Activated naive CD4-positive, alpha-beta T cell treated with anti-CD3 and anti-CD28 coated beads for 36 hours (primary cell): ENCODE measurements at regions not wholly inside any gene's neighbourhood (a gene's known extent, or its start where the extent isn't known, plus 50 kb on each side); places are given as distances from the start of the nearest gene placed in this dataset.
A peak's percentile ranks its signal among the peaks of the same experiment; 100 is the strongest.

Experiments
- CTCF ChIA-PET: fragments of 350-600 bp; sonication (Branson Sonifier 250); formaldehyde crosslinking; loops from one replicate; lab custom pipeline; 2021; ENCODE audit warnings: antibody characterized with exemption; lab: Charles Lee
- DNase-seq: peaks from one replicate; pipeline ENCODE4 v3.0.0-alpha.2; 2020
- H3K27ac Mint-ChIP-seq: one replicate; pipeline ENCODE4 v1.8.0; 2021; ENCODE audit warnings: mild to moderate bottlenecking, mixed read lengths
- H3K27me3 Mint-ChIP-seq: one replicate; pipeline ENCODE4 v1.8.0; 2021; ENCODE audit warnings: low read depth, mixed read lengths
- H3K36me3 Mint-ChIP-seq: one replicate; pipeline ENCODE4 v1.8.0; 2021; ENCODE audit warnings: low read depth, mixed read lengths
- H3K4me1 Mint-ChIP-seq: one replicate; pipeline ENCODE4 v1.8.0; 2021; ENCODE audit warnings: low read depth, mixed read lengths
- H3K4me3 Mint-ChIP-seq: one replicate; pipeline ENCODE4 v1.8.0; 2021; ENCODE audit warnings: mild to moderate bottlenecking, moderate library complexity, mixed read lengths
- H3K9me3 Mint-ChIP-seq: one replicate; pipeline ENCODE4 v1.8.0; 2021; ENCODE audit warnings: mixed read lengths
- intact Hi-C: fragments of 100-400 bp; cut with micrococcal nuclease; formaldehyde crosslinking; loops from one replicate; pipeline ENCODE4 v1.15.1; 2023

DNA sequence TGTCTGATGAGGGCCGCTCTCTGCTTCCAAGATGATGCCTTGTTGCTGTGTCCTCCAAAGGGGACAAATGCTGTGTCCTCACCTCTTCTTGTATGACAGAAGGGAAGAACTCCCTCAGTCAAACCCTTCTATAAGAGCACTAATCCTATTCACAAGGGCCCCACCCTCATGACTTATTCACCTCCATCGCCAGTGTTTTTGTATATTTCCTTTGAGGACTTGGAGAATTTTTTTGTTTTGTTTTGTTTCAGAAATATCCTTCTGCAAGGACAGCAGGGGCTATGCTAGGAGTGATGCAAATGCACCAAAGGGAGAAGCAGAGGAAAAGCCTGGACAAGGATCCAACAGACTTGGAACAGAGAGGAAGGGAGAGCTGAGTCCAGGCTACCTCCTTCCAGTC, 214.4 kb downstream of the TLE3 start:
- Mint-ChIP-seq H3K27me3 (no peaks in the 10 kb centered on the region), H3K4me1 (peaks cover 7% of the 10 kb centered on the region), H3K4me3 (no peak overlapping the region), H3K9me3 (peaks cover 2% of the 10 kb centered on the region), H3K27ac (no peak overlapping the region), H3K36me3 (no peaks in the 10 kb centered on the region)
- CTCF ChIA-PET: no interaction called here
- no peak for DNase-seq
- intact Hi-C loops: no loop called here

DNA sequence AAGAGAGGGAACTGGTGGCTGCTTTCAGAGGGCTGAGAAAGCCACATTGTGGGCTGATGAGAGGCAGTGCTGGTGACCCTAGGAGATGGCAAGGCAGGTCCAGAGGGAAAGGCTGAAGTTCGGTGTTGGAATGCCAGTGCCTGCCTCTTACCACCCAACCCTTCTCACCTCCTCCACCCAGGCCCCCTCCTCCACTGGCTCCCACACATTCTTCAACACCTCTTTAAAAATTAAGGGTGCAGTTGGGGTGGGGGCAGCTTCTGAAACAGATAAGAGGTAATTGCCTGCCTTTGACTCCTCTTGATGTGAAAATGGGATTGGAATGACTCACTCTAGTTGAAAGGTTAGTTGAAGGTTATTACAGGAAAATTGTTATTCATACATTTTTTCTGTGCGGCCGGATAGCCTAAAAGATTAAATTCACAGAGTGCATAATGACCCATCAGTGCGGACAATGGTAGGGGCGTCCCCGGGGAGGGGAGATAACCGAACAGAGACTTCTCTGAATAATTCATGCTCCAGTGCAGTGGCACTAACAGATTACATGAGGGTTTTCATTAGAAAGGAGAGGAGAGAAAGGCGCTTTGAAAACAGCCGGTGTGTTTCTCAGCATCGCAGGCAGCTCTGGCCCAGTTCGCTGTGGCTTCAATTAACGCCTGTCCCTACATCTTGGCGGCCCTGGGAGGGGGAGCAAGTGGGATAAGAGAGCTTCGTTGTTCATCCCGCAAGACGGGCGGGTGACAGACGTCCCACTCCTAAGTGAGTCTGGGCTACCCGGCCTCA, 212.4 kb downstream of the TLE3 start:
- Mint-ChIP-seq H3K36me3 (no peaks in the 10 kb centered on the region), H3K27me3 (no peaks in the 10 kb centered on the region), H3K4me3 (no peak overlapping the region), H3K4me1 (peaks cover 7% of the 10 kb centered on the region), H3K9me3 (peaks cover 2% of the 10 kb centered on the region), H3K27ac (no peak overlapping the region)
- CTCF ChIA-PET: interaction anchor here (0.6 to 0.8 kb wide), 2 partner anchors 310 to 409 kb away, joined by 3 read pairs; no protein-coding TSS in a partner anchor
- DNase-seq: peak; percentile 13
- intact Hi-C loops: no loop called here

DNA sequence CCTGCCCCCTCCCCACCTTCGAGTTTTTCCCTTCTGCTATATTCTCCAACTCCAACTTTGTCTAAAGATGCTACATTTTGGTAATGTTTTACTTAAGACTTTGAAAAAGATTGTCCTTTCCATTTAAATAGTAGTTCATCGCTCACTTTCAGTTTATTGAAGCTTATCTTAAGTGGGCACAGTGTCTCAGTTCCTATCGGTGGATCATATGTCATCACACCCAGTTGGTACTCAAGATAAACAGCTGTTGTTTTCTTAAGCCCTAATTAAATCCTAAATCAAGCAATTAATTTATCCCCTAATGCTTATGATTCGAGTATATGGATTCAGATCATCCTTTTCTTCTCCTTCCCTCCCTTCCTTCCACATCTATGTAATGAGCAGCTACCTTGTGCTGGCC, 210.7 kb downstream of the TLE3 start:
- no peak for DNase-seq
- H3K27me3 Mint-ChIP-seq: no peaks in the 10 kb centered on the region
- H3K4me3 Mint-ChIP-seq: no peak overlapping the region
- peaks cover 7% of the 10 kb centered on the region for H3K4me1 Mint-ChIP-seq
- H3K27ac Mint-ChIP-seq: no peak overlapping the region
- CTCF ChIA-PET: interaction anchor here (0.7 kb wide), 1 partner anchor 12 kb away, joined by 3 read pairs; no protein-coding TSS in a partner anchor
- peaks cover 4% of the 10 kb centered on the region for H3K9me3 Mint-ChIP-seq
- intact Hi-C loops: no loop called here
- no peaks in the 10 kb centered on the region for H3K36me3 Mint-ChIP-seq

DNA sequence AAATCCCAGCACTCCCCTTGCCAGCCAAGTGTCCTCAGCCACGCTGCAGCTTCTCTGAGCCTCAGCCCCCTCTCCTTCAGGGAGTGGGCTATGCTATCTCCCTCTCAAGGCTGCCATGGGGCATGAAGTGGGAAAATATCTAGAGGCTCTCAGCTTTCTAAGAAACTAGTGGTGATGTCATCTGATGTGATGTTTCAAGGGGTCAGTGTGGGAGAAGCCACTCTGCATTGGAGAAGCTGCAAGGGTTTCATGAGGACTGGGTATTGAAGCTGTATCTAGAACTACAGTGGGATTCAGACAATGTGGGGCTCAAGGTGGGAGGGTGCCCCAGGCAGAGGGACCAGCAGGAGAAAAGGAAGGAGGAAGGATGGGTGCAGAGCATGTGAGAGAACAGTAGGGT, 210.2 kb downstream of the TLE3 start:
- H3K27me3 Mint-ChIP-seq: no peaks in the 10 kb centered on the region
- H3K4me3 Mint-ChIP-seq: no peak overlapping the region
- H3K27ac Mint-ChIP-seq: no peak overlapping the region
- CTCF ChIA-PET: no interaction called here
- no peak for DNase-seq
- H3K36me3 Mint-ChIP-seq: no peaks in the 10 kb centered on the region
- peaks cover 7% of the 10 kb centered on the region for H3K4me1 Mint-ChIP-seq
- intact Hi-C loops: no loop called here
- peaks cover 4% of the 10 kb centered on the region for H3K9me3 Mint-ChIP-seq

DNA sequence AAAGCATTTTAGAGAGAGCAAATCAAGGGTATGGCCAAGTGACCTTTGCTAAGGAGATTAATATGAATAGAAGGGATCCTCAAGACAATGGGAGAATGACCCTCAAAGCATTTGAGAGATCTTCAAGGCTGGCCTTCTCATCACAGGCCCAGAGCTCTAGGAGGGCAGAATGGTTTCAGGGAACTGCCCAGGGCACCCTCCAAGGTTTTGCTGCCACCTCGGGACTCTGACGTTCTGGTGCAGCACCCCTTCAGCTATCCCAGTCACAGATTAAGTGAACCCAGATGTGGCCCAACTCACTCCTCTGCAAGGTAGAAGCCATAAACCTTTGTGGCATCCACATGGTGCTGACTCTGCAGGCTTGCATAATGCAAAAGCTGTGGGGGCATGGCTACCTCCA, 209.3 kb downstream of the TLE3 start:
- DNase-seq: no peak
- Mint-ChIP-seq H3K4me3 (no peak overlapping the region), H3K27ac (no peak overlapping the region), H3K9me3 (peaks cover 3% of the 10 kb centered on the region), H3K4me1 (peaks cover 7% of the 10 kb centered on the region), H3K36me3 (no peaks in the 10 kb centered on the region), H3K27me3 (no peaks in the 10 kb centered on the region)
- CTCF ChIA-PET: no interaction called here
- intact Hi-C loops: no loop called here

DNA sequence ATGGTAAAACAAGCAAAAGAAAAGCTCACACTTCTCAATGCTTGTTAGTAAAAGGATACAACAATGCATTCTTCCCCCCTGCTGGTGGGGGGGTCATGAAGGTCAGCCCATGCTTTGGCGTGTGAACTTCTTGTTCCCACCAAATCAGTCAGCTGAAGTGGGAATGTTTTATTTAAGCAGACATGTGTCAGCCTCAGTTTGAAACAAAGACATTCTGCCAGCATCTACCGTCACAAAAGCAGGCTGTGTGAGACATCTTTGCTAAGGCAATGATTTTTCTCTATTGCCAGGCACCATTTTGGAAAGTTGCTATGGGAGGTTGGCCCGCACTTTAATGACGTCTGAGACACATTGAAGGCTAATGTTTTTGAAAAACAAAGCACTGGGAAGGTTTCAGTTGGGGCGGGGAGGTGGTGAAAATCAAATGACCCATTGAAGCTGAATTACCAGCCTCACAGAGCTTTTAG, 206.6 kb downstream of the TLE3 start:
- intact Hi-C loops: no loop called here
- no peak overlapping the region for H3K4me3 Mint-ChIP-seq
- no peaks in the 10 kb centered on the region for H3K36me3 Mint-ChIP-seq
- peaks cover 10% of the 10 kb centered on the region for H3K27me3 Mint-ChIP-seq
- no peaks in the 10 kb centered on the region for H3K4me1 Mint-ChIP-seq
- H3K27ac Mint-ChIP-seq: no peak overlapping the region
- H3K9me3 Mint-ChIP-seq: peaks cover 2% of the 10 kb centered on the region
- DNase-seq: no peak
- CTCF ChIA-PET: no interaction called here

DNA sequence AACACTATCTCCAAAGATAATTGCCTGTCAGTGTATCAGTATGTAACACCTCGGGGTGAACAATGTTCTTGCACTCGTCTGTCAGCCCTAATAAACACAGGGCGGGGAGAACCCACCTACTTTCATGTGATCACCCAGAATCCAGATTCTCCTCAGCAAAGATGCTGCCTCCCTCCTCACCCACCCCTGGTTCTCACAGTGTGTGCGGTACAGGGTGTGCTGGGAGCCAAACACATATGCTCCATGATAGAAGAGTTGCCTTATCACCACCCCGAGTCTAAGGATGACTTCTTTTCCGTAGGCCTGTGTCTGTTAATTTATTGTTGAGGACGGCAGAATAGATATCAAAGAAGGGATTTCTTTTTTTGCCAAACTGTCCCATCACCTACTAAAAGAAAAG, 206.1 kb downstream of the TLE3 start:
- no peaks in the 10 kb centered on the region for H3K36me3 Mint-ChIP-seq
- no peak overlapping the region for H3K4me3 Mint-ChIP-seq
- H3K27ac Mint-ChIP-seq: no peak overlapping the region
- CTCF ChIA-PET: no interaction called here
- intact Hi-C loops: no loop called here
- no peak for DNase-seq
- no peaks in the 10 kb centered on the region for H3K4me1 Mint-ChIP-seq
- H3K27me3 Mint-ChIP-seq: peaks cover 12% of the 10 kb centered on the region
- peaks cover 2% of the 10 kb centered on the region for H3K9me3 Mint-ChIP-seq

DNA sequence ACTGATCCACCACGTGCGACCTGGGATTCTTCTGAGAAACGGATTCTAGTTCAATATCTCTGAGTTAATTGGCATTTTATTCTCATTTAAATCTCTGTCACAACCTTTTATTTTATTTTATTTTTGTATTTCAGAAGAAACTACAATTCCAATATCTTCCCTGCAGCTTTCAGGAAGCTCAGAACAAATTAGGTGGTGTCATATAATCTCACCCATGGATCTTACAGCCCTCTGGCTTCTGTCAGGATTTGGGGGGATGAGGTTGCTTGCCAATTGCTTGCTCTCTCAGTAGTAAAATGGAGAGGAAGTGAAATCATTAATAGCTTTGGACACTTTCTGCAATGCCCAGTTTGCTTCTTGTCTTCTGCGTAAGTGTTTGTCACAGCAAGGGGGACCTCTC, 205.4 kb downstream of the TLE3 start:
- no peak overlapping the region for H3K27ac Mint-ChIP-seq
- no peaks in the 10 kb centered on the region for H3K36me3 Mint-ChIP-seq
- intact Hi-C loops: no loop called here
- CTCF ChIA-PET: no interaction called here
- H3K4me3 Mint-ChIP-seq: no peak overlapping the region
- peaks cover 2% of the 10 kb centered on the region for H3K9me3 Mint-ChIP-seq
- H3K4me1 Mint-ChIP-seq: no peaks in the 10 kb centered on the region
- DNase-seq: no peak
- H3K27me3 Mint-ChIP-seq: peaks cover 12% of the 10 kb centered on the region

DNA sequence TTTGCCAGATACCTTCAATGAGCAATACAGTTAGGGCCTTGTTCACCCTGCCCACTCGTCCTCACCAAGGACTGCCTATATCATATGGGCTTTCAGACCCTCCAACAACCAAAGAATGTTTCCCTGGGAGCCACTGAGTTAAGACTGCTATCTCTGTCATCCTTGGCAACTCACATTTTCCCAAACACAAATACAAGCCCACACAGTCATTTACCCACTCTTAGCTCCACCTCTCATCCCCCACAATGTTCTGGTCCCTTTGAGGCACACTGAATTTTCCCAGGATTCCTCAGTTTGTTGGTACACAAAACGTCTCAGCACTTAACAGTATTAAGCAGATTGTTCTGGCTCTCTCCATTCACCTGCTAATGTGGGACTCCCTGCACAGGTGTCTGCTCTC, 204.6 kb downstream of the TLE3 start:
- no peak for DNase-seq
- no peaks in the 10 kb centered on the region for H3K36me3 Mint-ChIP-seq
- no peaks in the 10 kb centered on the region for H3K4me1 Mint-ChIP-seq
- no peak overlapping the region for H3K4me3 Mint-ChIP-seq
- H3K27me3 Mint-ChIP-seq: peaks cover 12% of the 10 kb centered on the region
- peaks cover 2% of the 10 kb centered on the region for H3K9me3 Mint-ChIP-seq
- intact Hi-C loops: no loop called here
- CTCF ChIA-PET: no interaction called here
- no peak overlapping the region for H3K27ac Mint-ChIP-seq

DNA sequence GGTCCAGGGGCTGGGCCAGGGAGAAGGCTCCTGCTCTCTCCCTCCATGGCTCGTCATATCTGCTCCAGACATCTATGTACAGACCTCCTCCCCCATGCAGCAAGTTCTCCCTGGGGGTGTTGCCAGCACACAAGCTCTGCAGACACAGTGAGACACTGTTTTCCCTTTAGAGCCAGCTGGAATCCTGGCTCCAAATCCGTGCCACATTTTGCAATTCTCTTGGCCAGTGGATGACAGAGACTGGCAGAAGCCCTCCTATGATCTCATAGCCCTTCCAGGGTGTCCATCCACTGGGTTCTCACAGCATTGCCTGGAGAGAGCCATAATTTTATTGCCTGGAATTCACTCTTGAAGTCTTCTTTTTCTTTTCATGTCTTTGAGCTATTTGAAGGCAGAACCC, 203.9 kb downstream of the TLE3 start:
- Mint-ChIP-seq H3K27ac (no peak overlapping the region), H3K4me1 (no peaks in the 10 kb centered on the region), H3K27me3 (peaks cover 12% of the 10 kb centered on the region), H3K9me3 (peaks cover 2% of the 10 kb centered on the region), H3K36me3 (no peaks in the 10 kb centered on the region), H3K4me3 (no peak overlapping the region)
- CTCF ChIA-PET: no interaction called here
- no peak for DNase-seq
- intact Hi-C loops: no loop called here

DNA sequence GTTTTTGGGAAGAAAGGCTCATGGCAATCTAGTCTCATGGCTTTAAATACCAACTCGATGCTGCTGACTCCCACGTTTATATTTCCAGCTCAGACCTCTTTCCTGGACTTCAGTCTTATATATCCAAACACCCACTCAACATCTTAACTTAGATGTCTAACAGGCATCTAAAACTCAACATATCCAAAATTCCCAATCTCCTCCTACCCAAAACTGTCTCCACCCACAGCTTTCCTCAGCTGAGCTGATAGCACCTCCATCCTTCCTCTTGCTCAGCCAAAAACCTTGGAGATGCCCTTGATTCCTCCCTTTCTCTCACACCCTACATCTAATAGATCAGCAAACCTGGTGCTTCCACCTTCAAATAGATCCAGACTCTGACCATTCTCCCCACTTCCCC, 202.5 kb downstream of the TLE3 start:
- intact Hi-C loops: no loop called here
- Mint-ChIP-seq H3K27ac (no peak overlapping the region), H3K27me3 (peaks cover 12% of the 10 kb centered on the region), H3K4me3 (no peak overlapping the region), H3K36me3 (no peaks in the 10 kb centered on the region), H3K9me3 (peaks cover 2% of the 10 kb centered on the region), H3K4me1 (no peaks in the 10 kb centered on the region)
- CTCF ChIA-PET: no interaction called here
- no peak for DNase-seq

DNA sequence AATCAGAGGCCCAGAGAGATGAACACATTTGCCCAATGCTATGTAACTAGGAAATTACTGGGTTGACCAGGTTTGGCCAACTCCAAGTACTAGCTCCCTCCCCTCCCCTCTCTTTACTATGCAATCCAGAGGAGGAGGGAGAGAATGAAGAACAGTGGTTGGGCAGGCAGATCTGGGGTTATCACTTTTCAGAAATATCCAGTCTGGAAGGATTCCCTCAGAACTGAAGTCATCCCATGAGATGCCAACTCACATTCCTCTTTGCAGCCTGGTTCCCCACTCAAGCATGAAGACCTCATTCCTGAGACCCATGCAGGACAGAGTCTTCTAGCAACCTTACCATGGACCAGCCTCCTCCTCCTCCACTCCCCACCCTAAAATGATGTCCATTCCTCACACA, 201.1 kb downstream of the TLE3 start:
- Mint-ChIP-seq H3K36me3 (no peaks in the 10 kb centered on the region), H3K27ac (no peak overlapping the region), H3K4me3 (no peak overlapping the region), H3K27me3 (peaks cover 12% of the 10 kb centered on the region), H3K4me1 (no peaks in the 10 kb centered on the region), H3K9me3 (no peaks in the 10 kb centered on the region)
- no peak for DNase-seq
- CTCF ChIA-PET: no interaction called here
- intact Hi-C loops: no loop called here

DNA sequence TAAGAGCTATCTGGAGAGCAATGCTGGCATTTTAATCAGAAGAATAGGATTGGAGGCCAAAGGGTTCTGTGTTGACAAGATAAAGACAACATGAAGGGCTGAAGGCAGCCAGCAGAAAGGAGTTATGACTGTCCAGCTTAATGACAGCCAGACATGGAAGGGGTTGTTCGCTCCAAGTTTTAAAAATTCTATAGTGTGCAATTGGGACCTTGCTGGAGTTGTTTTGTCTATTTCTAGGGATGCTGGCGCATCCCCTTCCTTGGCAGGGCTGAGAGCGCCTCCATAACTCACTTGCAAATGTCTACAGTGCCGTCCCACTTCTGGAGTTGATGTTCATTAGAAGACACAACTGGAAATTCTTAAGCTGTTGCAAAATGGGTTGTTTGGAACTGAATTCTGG, 200.7 kb downstream of the TLE3 start:
- Mint-ChIP-seq H3K9me3 (no peaks in the 10 kb centered on the region), H3K27ac (no peak overlapping the region), H3K4me3 (no peak overlapping the region), H3K4me1 (no peaks in the 10 kb centered on the region), H3K27me3 (peaks cover 12% of the 10 kb centered on the region), H3K36me3 (no peaks in the 10 kb centered on the region)
- DNase-seq: no peak
- CTCF ChIA-PET: no interaction called here
- intact Hi-C loops: no loop called here
